Psoas muscle (tissue), 7 donors: ENCODE measurements at regions not wholly inside any gene's neighbourhood (a gene's known extent, or its start where the extent isn't known, plus 50 kb on each side); places are given as distances from the start of the nearest gene placed in this dataset.

Experiments used
- ATAC-seq, 4 donors: fragments of 200-7000 bp; cut with Tn5 transposase; one replicate each; pipeline ENCODE4 v1.9.1; 2020; ENCODE audit warnings: moderate library complexity in 3 of 4, mild to moderate bottlenecking in 2 of 4
- DNase-seq, 2 donors: peaks; one replicate each; pipeline ENCODE4 v3.0.0-alpha.2; 2020
- H3K27ac ChIP-seq: fragments of 200-600 bp; one replicate; pipeline ENCODE4 v1.8.0; 2022
- H3K27me3 ChIP-seq, 3 donors: fragments of 200-600 bp in 1 of 3; one replicate each; pipeline versions ENCODE4 v1.6.1 to v1.8.0; 2013 to 2022; ENCODE audit warnings: low read length in 2 of 3, mild to moderate bottlenecking in 2 of 3, moderate library complexity in 1 of 3; ENCODE audit not compliant: insufficient read depth in 3 of 3
- H3K36me3 ChIP-seq, 2 donors: fragments of 200-600 bp in 1 of 2; one replicate each; pipeline versions ENCODE4 v1.6.1 to v1.8.0; 2013 to 2022; ENCODE audit warnings: low read depth in 1 of 2, mild to moderate bottlenecking in 1 of 2, moderate library complexity in 1 of 2; ENCODE audit not compliant: insufficient read depth in 1 of 2
- H3K4me1 ChIP-seq: fragments of 200-600 bp; one replicate; pipeline ENCODE4 v1.8.0; 2022
- H3K4me3 ChIP-seq: fragments of 200-600 bp; one replicate; pipeline ENCODE4 v1.8.0; 2022; ENCODE audit warnings: mild to moderate bottlenecking
- H3K9me3 ChIP-seq: fragments of 200-600 bp; one replicate; pipeline ENCODE4 v1.8.0; 2022
- CTCF ChIP-seq: fragments of 200-600 bp; IDR thresholded peaks from one replicate; pipeline ENCODE4 v1.8.0; 2022; ENCODE audit warnings: antibody characterized with exemption
- WGBS, 3 donors: extraction: QIAGEN DNeasy Blood & Tissue Kit; methylation state at CpG; one replicate each; pipeline versions ENCODE4 v1.1.6 to v1.1.7; 2013; 5-methylcytosine and 5-hydroxymethylcytosine counted together
- intact Hi-C, 2 donors: fragments of 100-400 bp; cut with DNase I; formaldehyde crosslinking; loops; one replicate each; pipeline versions ENCODE4 v1.11.0 to v1.14.2; 2022
- donor health status: healthy with polysubstance abuse.
- donor health status: DM: no; HTN: no; CAD: no; lungs with moderate emphysema.
- donor health status: Bipolar disorder and iron deficiency.
- donor health status: healthy.
- donor health status: DM: yes; HTN: yes; CAD: no.
- donor health status: DM: no; HTN: no; CAD: no.
- donor health status: DM: yes; HTN: yes; CAD: no.

GRCh38 chr4:52366191-52366590 lies 292.9 kb downstream of the USP46 start:
- no peaks in the 10 kb centered on the region for H3K36me3 ChIP-seq
- intact Hi-C loops = no loop called here
- no peaks in the 10 kb centered on the region for H3K27me3 ChIP-seq
- ATAC-seq (no peak), DNase-seq (no peak)
- no peaks in the 10 kb centered on the region for H3K9me3 ChIP-seq
- no peak for TF ChIP-seq CTCF
- no peak overlapping the region for H3K4me3 ChIP-seq
- WGBS, 3 donors = 88 to 91% (median 91%) methylated on average over 5 of the region's 5 CpGs
- H3K4me1 ChIP-seq = no peaks in the 10 kb centered on the region
- no peak overlapping the region for H3K27ac ChIP-seq

- intact Hi-C loops = no loop called here
- TF ChIP-seq CTCF = no peak
These were observed 292.5 kb downstream of the USP46 start for GRCh38 chr4:52366621-52367020.

GRCh38 chr4:52367282-52367830 lies 291.7 kb downstream of the USP46 start:
- Histone ChIP-seq H3K4me1 (no peaks in the 10 kb centered on the region), H3K4me3 (no peak overlapping the region), H3K36me3 (no peaks in the 10 kb centered on the region), H3K27me3 (no peaks in the 10 kb centered on the region), H3K27ac (no peak overlapping the region), H3K9me3 (no peaks in the 10 kb centered on the region)
- intact Hi-C loops = no loop called here
- TF ChIP-seq CTCF = no peak
- ATAC-seq (no peak), DNase-seq (no peak)
- 34 to 40% (median 38%) methylated on average over 2 of the region's 2 CpGs for WGBS, 3 donors

More at GRCh38 chr4:52366621-52367020, 292.5 kb downstream of the USP46 start:
- no peak overlapping the region for H3K4me3 ChIP-seq
- WGBS, 3 donors = 51 to 66% (median 55%) methylated on average over 4 of the region's 4 CpGs
- H3K36me3 ChIP-seq = no peaks in the 10 kb centered on the region
- no peak overlapping the region for H3K27ac ChIP-seq
- no peaks in the 10 kb centered on the region for H3K9me3 ChIP-seq
- H3K27me3 ChIP-seq = no peaks in the 10 kb centered on the region
- H3K4me1 ChIP-seq = no peaks in the 10 kb centered on the region
- DNase-seq = no peak
- no peak for ATAC-seq

GRCh38 chr4:52368895-52369294 lies 290.2 kb downstream of the USP46 start:
- Histone ChIP-seq H3K27me3 (no peaks in the 10 kb centered on the region), H3K36me3 (no peaks in the 10 kb centered on the region), H3K4me3 (no peak overlapping the region), H3K27ac (no peak overlapping the region), H3K4me1 (no peaks in the 10 kb centered on the region), H3K9me3 (no peaks in the 10 kb centered on the region)
- DNase-seq (no peak), ATAC-seq (no peak)
- WGBS, 3 donors = 87 to 90% (median 88%) methylated on average over 6 of the region's 6 CpGs
- no peak for TF ChIP-seq CTCF
- intact Hi-C loops = no loop called here

GRCh38 chr4:52369649-52370048 lies 289.5 kb downstream of the USP46 start:
- ATAC-seq (no peak), DNase-seq (no peak)
- Histone ChIP-seq H3K36me3 (no peaks in the 10 kb centered on the region), H3K4me3 (no peak overlapping the region), H3K9me3 (no peaks in the 10 kb centered on the region), H3K27ac (no peak overlapping the region), H3K4me1 (no peaks in the 10 kb centered on the region), H3K27me3 (no peaks in the 10 kb centered on the region)
- intact Hi-C loops = loop anchor here in 1 of 2 donors (10.0 kb wide), 1 partner anchor 1865 kb away; no protein-coding TSS in a partner anchor
- no peak for TF ChIP-seq CTCF
- 93 to 96% (median 94%) methylated on average over 1 of the region's 1 CpG for WGBS, 3 donors
